ENCODE measurements at regions not wholly inside any gene's neighbourhood (a gene's known extent, or its start where the extent isn't known, plus 50 kb on each side); places are given as distances from the start of the nearest gene placed in this dataset.

DNA sequence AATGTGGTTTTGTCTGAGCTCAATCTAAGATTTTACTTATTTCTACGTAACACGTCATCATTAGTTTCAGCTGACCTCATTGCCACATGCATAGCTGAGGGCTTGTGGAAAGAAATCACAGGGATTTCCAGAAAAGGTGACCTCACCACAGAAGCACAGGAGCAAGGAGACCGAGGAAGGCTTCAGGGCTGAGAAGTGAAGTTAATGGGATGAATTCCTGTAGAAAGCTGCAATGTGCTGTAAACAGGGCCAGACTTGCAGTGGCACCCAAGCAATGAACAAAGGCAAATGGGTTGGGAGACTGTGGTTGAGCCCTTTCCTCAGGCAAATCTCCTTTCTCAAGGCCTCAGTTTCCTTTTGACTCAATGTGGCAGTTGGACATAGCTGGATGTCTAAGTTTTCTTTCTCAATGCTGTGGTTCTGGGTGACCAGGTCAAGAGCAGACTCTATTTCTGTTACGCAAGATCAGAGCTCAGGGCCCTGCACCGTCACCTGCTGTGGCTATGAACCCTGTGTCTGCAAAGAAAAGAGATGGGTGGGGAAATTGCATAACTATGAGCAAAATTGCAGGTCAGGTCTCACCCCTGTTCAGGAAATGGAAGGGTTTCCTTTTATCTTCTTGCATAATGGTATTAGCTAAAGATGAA is 252.2 kb upstream of the TBL1XR1 start:
- Histone ChIP-seq H3K36me3 (ENCODE audit: insufficient read depth, low read length) (no peaks in the 10 kb centered on the region), H3K4me2 (ENCODE audit: low read length) (no peak overlapping the region), H3F3A (ENCODE audit: insufficient read depth, low read length, poor library complexity, severe bottlenecking) (no peaks in the 10 kb centered on the region), H2AFZ (ENCODE audit: low read depth, low read length) (no peak overlapping the region), H3K79me2 (replicated peaks; ENCODE audit: insufficient read depth, low read length) (no peaks in the 10 kb centered on the region), H3K27ac (ENCODE audit: low read length) (no peak overlapping the region), H4K20me1 (ENCODE audit: insufficient read depth) (no peaks in the 10 kb centered on the region), H3K9ac (ENCODE audit: low read length) (no peak overlapping the region), H3K9me3 (ENCODE audit: low read length) (no peaks in the 10 kb centered on the region), H3K4me3 (ENCODE audit: low read length) (no peak overlapping the region), H3K9me2 (ENCODE audit: insufficient read depth, low read length) (no peaks in the 10 kb centered on the region), H3K27me3 (ENCODE audit: insufficient read depth, low read depth, low read length) (no peaks in the 10 kb centered on the region)
- TF ChIP-seq TAF1 (IDR thresholded peaks at IDR 0.05; ENCODE audit: low read depth) (no peak), POLR2AphosphoS5 (IDR thresholded peaks at IDR 0.05) (no peak), SMC3 (conservative IDR thresholded peaks at IDR 0.05; ENCODE audit: poor library complexity) (no peak), EZH2 (IDR thresholded peaks at IDR 0.05; ENCODE audit: borderline replicate concordance, insufficient read depth, low read length, poor library complexity, severe bottlenecking) (no peak)
- TF ChIP-seq, protein P1, sequence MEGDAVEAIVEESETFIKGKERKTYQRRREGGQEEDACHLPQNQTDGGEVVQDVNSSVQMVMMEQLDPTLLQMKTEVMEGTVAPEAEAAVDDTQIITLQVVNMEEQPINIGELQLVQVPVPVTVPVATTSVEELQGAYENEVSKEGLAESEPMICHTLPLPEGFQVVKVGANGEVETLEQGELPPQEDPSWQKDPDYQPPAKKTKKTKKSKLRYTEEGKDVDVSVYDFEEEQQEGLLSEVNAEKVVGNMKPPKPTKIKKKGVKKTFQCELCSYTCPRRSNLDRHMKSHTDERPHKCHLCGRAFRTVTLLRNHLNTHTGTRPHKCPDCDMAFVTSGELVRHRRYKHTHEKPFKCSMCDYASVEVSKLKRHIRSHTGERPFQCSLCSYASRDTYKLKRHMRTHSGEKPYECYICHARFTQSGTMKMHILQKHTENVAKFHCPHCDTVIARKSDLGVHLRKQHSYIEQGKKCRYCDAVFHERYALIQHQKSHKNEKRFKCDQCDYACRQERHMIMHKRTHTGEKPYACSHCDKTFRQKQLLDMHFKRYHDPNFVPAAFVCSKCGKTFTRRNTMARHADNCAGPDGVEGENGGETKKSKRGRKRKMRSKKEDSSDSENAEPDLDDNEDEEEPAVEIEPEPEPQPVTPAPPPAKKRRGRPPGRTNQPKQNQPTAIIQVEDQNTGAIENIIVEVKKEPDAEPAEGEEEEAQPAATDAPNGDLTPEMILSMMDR (IDR thresholded peaks at IDR 0.05; ENCODE audit: poor library complexity, severe bottlenecking) = no peak

DNA sequence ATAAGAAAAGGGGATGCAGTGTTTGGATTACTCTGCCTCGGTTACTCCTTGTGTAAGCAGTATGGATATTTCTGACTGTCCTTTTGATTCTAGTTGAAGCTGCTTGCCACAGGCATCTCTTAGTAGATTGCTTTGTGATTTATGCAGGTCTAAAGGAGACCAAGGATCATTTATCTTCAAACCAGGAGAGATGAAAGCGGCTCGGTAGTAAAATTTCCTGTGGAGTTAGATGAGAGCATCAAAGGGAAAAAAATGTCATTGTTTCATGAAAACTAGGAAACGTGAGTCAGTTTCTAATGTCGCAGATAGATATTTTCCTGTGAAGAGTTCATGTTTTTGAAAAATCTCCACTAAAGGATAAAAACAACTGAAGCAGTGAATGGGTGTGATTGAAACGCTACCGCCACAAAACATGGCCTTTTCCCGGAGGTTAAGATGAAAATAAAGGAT is 254.0 kb upstream of the TBL1XR1 start:
- H3K9me2 ChIP-seq (ENCODE audit: insufficient read depth, low read length) = no peaks in the 10 kb centered on the region
- no peak for TF ChIP-seq EZH2 (IDR thresholded peaks at IDR 0.05; ENCODE audit: borderline replicate concordance, insufficient read depth, low read length, poor library complexity, severe bottlenecking)
- TF ChIP-seq SMC3 (conservative IDR thresholded peaks at IDR 0.05; ENCODE audit: poor library complexity) = no peak
- TF ChIP-seq, protein P1 (IDR thresholded peaks at IDR 0.05; ENCODE audit: poor library complexity, severe bottlenecking) = no peak
- TF ChIP-seq, protein P2, sequence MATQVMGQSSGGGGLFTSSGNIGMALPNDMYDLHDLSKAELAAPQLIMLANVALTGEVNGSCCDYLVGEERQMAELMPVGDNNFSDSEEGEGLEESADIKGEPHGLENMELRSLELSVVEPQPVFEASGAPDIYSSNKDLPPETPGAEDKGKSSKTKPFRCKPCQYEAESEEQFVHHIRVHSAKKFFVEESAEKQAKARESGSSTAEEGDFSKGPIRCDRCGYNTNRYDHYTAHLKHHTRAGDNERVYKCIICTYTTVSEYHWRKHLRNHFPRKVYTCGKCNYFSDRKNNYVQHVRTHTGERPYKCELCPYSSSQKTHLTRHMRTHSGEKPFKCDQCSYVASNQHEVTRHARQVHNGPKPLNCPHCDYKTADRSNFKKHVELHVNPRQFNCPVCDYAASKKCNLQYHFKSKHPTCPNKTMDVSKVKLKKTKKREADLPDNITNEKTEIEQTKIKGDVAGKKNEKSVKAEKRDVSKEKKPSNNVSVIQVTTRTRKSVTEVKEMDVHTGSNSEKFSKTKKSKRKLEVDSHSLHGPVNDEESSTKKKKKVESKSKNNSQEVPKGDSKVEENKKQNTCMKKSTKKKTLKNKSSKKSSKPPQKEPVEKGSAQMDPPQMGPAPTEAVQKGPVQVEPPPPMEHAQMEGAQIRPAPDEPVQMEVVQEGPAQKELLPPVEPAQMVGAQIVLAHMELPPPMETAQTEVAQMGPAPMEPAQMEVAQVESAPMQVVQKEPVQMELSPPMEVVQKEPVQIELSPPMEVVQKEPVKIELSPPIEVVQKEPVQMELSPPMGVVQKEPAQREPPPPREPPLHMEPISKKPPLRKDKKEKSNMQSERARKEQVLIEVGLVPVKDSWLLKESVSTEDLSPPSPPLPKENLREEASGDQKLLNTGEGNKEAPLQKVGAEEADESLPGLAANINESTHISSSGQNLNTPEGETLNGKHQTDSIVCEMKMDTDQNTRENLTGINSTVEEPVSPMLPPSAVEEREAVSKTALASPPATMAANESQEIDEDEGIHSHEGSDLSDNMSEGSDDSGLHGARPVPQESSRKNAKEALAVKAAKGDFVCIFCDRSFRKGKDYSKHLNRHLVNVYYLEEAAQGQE (IDR thresholded peaks at IDR 0.05; ENCODE audit: borderline replicate concordance) = no peak
- no peak for TF ChIP-seq TAF1 (IDR thresholded peaks at IDR 0.05; ENCODE audit: low read depth)
- TF ChIP-seq MXI1 (conservative IDR thresholded peaks at IDR 0.05; ENCODE audit: poor library complexity, severe bottlenecking) = no peak
- TF ChIP-seq POLR2AphosphoS5 (IDR thresholded peaks at IDR 0.05) = no peak
- no peak for TF ChIP-seq RAD21 (conservative IDR thresholded peaks at IDR 0.05)
- TF ChIP-seq EP300 (conservative IDR thresholded peaks at IDR 0.05; ENCODE audit: poor library complexity, severe bottlenecking) = no peak
- H2AFZ ChIP-seq (ENCODE audit: low read depth, low read length) = peak overlapping the region; percentile 67
- H3K9me3 ChIP-seq (ENCODE audit: low read length) = no peaks in the 10 kb centered on the region
- no peak overlapping the region for H3K4me2 ChIP-seq (ENCODE audit: low read length)
- H3K4me3 ChIP-seq (ENCODE audit: low read length) = no peak overlapping the region
- no peaks in the 10 kb centered on the region for H3F3A ChIP-seq (ENCODE audit: insufficient read depth, low read length, poor library complexity, severe bottlenecking)
- no peaks in the 10 kb centered on the region for H3K36me3 ChIP-seq (ENCODE audit: insufficient read depth, low read length)
- H3K27me3 ChIP-seq (ENCODE audit: insufficient read depth, low read depth, low read length) = no peaks in the 10 kb centered on the region
- no peaks in the 10 kb centered on the region for H4K20me1 ChIP-seq (ENCODE audit: insufficient read depth)
- H3K9ac ChIP-seq (ENCODE audit: low read length) = no peak overlapping the region
- H3K79me2 ChIP-seq (replicated peaks; ENCODE audit: insufficient read depth, low read length) = no peaks in the 10 kb centered on the region
- peak overlapping the region; percentile 42 for H3K27ac ChIP-seq (ENCODE audit: low read length)

Measured in neural cell (in vitro differentiated cells).